CD4-positive, alpha-beta T cell treated with Interleukin-4 for 4 hours (primary cell): ENCODE measurements at regions not wholly inside any gene's neighbourhood (a gene's known extent, or its start where the extent isn't known, plus 50 kb on each side); places are given as distances from the start of the nearest gene placed in this dataset.
"Not testable (repeated sequence)": the region's sequence is repeated elsewhere in the genome, so short reads cannot be mapped to it uniquely, and the experiment has no call there.

Experiments used
- DNase-seq: peaks from one replicate; pipeline ENCODE4 v3.0.0-alpha.2; 2020

GRCh38 chr6:92008757-92009502 is 1410.4 kb downstream of the EPHA7 start:
- DNase-seq = no peak

GRCh38 chr6:92000112-92000511 is 1413.2 kb upstream of the MAP3K7 start:
- no peak for DNase-seq

- no peak for DNase-seq
These were observed 1407.9 kb upstream of the MAP3K7 start for GRCh38 chr6:91994787-91995186.

- no peak for DNase-seq
These were observed 1395.7 kb upstream of the MAP3K7 start for GRCh38 chr6:91982559-91982958.

GRCh38 chr6:91976797-91977196 is 1389.9 kb upstream of the MAP3K7 start:
- DNase-seq = no peak

GRCh38 chr6:91970700-91971099 is 1383.8 kb upstream of the MAP3K7 start:
- DNase-seq = no peak

GRCh38 chr6:91965872-91966271 is 1379.0 kb upstream of the MAP3K7 start:
- no peak for DNase-seq

- no peak for DNase-seq
These were observed 1374.8 kb upstream of the MAP3K7 start for GRCh38 chr6:91961671-91962070.

GRCh38 chr6:91961236-91961635 is 1374.4 kb upstream of the MAP3K7 start:
- DNase-seq = no peak

- no peak for DNase-seq
These were observed 1355.0 kb upstream of the MAP3K7 start for GRCh38 chr6:91941838-91942237.

GRCh38 chr6:91940801-91941200 is 1353.9 kb upstream of the MAP3K7 start:
- no peak for DNase-seq

- no peak for DNase-seq
These were observed 1340.0 kb upstream of the MAP3K7 start for GRCh38 chr6:91926827-91927226.

GRCh38 chr6:91926361-91926760 is 1339.5 kb upstream of the MAP3K7 start:
- no peak for DNase-seq

GRCh38 chr6:91911945-91912344 is 1325.1 kb upstream of the MAP3K7 start:
- DNase-seq = no peak

- no peak for DNase-seq
These were observed 1317.8 kb upstream of the MAP3K7 start for GRCh38 chr6:91904586-91905164.

GRCh38 chr6:91895599-91896285 is 1308.9 kb upstream of the MAP3K7 start:
- DNase-seq = no peak

- DNase-seq = no peak
These were observed 1299.4 kb upstream of the MAP3K7 start for GRCh38 chr6:91886183-91886795.

- not testable (repeated sequence) for DNase-seq
These were observed 1294.9 kb upstream of the MAP3K7 start for GRCh38 chr6:91881791-91882190.

- DNase-seq = no peak
These were observed 1292.6 kb upstream of the MAP3K7 start for GRCh38 chr6:91879386-91879995.

GRCh38 chr6:91877994-91878393 is 1291.1 kb upstream of the MAP3K7 start:
- no peak for DNase-seq

- no peak for DNase-seq
These were observed 1288.1 kb upstream of the MAP3K7 start for GRCh38 chr6:91874971-91875370.

GRCh38 chr6:91868539-91869202 is 1281.8 kb upstream of the MAP3K7 start:
- no peak for DNase-seq

GRCh38 chr6:91865889-91866288 is 1279.0 kb upstream of the MAP3K7 start:
- no peak for DNase-seq
